Natural killer cell (primary cell): ENCODE measurements at regions not wholly inside any gene's neighbourhood (a gene's known extent, or its start where the extent isn't known, plus 50 kb on each side); places are given as distances from the start of the nearest gene placed in this dataset.
"Not testable (repeated sequence)": the region's sequence is repeated elsewhere in the genome, so short reads cannot be mapped to it uniquely, and the experiment has no call there.

Experiments used
- ATAC-seq, 3 donors: fragments of 150-1000 bp in 2 of 3; fragments of 200-7000 bp in 1 of 3; cut with Tn5 transposase; 1 replicate in 1 of 3; 2 replicates in 2 of 3; pipeline ENCODE4 v1.10.0; 2021; ENCODE audit warnings: mild to moderate bottlenecking in 2 of 3, moderate library complexity in 2 of 3
- DNase-seq, 2 donors: peaks; one replicate each; pipeline versions ENCODE4 v3.0.0 to v3.0.0-alpha.2; 2013 to 2021; ENCODE audit warnings: mixed read lengths in 1 of 2
- H3K27ac ChIP-seq: one replicate; pipeline ENCODE4 v1.5.1; 2013; ENCODE audit warnings: mild to moderate bottlenecking, low read length
- H3K27me3 ChIP-seq: one replicate; pipeline ENCODE4 v1.6.1; 2013; ENCODE audit warnings: low read length; ENCODE audit not compliant: control insufficient read depth, insufficient read depth
- H3K36me3 ChIP-seq: one replicate; pipeline ENCODE4 v1.6.1; 2013; ENCODE audit warnings: low read length; ENCODE audit not compliant: control insufficient read depth, insufficient read depth
- H3K4me1 ChIP-seq: one replicate; pipeline ENCODE4 v1.6.1; 2013; ENCODE audit warnings: low read length; ENCODE audit not compliant: control insufficient read depth, insufficient read depth
- H3K4me3 ChIP-seq: one replicate; pipeline ENCODE4 v1.5.1; 2013; ENCODE audit warnings: low read length
- H3K9me3 ChIP-seq: one replicate; pipeline ENCODE4 v1.6.1; 2013; ENCODE audit warnings: low read length; ENCODE audit not compliant: control insufficient read depth, insufficient read depth
- H3K27ac Mint-ChIP-seq, 2 donors: one replicate each; pipeline ENCODE4 v1.8.0; 2022; ENCODE audit warnings: mild to moderate bottlenecking in 2 of 2, mixed read lengths in 2 of 2, moderate library complexity in 1 of 2
- H3K27me3 Mint-ChIP-seq, 2 donors: one replicate each; pipeline ENCODE4 v1.8.0; 2022; ENCODE audit warnings: low read depth in 2 of 2, mixed read lengths in 2 of 2
- H3K36me3 Mint-ChIP-seq: one replicate; pipeline ENCODE4 v1.8.0; 2022; ENCODE audit warnings: mixed read lengths
- H3K4me1 Mint-ChIP-seq, 2 donors: one replicate each; pipeline ENCODE4 v1.8.0; 2022; ENCODE audit warnings: mixed read lengths in 2 of 2
- H3K4me3 Mint-ChIP-seq: one replicate; pipeline ENCODE4 v1.8.0; 2022; ENCODE audit warnings: mild to moderate bottlenecking, moderate library complexity, mixed read lengths
- H3K9me3 Mint-ChIP-seq, 2 donors: one replicate each; pipeline ENCODE4 v1.8.0; 2022; ENCODE audit warnings: mixed read lengths in 2 of 2
- CTCF ChIP-seq: fragments of 200-600 bp; IDR thresholded peaks from one replicate; pipeline ENCODE4 v1.8.0; 2022; ENCODE audit warnings: antibody characterized with exemption
- WGBS: methylation state at CpG from one replicate; pipeline ENCODE4 v1.1.7; 2013; ENCODE audit warnings: missing lambda C conversion rate; ENCODE audit not compliant: insufficient coverage; 5-methylcytosine and 5-hydroxymethylcytosine counted together
- intact Hi-C: fragments of 100-400 bp; cut with micrococcal nuclease; formaldehyde crosslinking; loops from one replicate; pipeline ENCODE4 v1.14.2; 2022

GRCh38 chr7:79610313-79610712 is 156.8 kb upstream of the MAGI2 start:
- Mint-ChIP-seq H3K36me3 (no peaks in the 10 kb centered on the region), H3K27ac (no peak overlapping the region), H3K4me3 (no peak overlapping the region), H3K4me1 (no peaks in the 10 kb centered on the region), H3K9me3 (peaks cover 7 to 8% of the 10 kb centered on the region in 2 donors), H3K27me3 (no peaks in the 10 kb centered on the region)
- Histone ChIP-seq H3K27me3 (no peaks in the 10 kb centered on the region), H3K36me3 (no peaks in the 10 kb centered on the region), H3K27ac (no peak overlapping the region), H3K9me3 (peaks cover 3% of the 10 kb centered on the region), H3K4me1 (no peaks in the 10 kb centered on the region), H3K4me3 (no peak overlapping the region)
- WGBS, result 60% methylated on average over 1 of the region's 1 CpG
- DNase-seq (no peak), ATAC-seq (no peak)
- no peak for TF ChIP-seq CTCF
- intact Hi-C loops, result no loop called here

DNA sequence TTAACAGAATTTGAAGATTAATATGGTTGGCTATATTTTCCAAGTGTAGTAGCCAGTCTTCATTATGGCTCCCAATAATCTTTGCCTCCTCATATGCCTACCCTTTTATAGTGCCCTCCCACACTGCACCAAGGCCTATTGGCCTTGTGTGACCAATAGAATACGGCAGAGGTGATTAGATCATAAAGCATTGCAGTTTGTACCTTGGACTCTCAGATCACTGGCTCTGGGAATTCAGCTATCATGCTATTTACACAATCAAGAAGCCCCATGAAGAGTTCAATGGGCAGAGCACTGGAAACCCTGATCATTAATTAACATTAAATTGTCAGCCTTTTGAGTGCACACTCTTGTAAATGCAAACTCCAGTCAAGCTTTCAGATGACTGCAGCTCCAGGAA is 154.5 kb upstream of the MAGI2 start:
- no peak overlapping the region for H3K4me3 Mint-ChIP-seq
- no peaks in the 10 kb centered on the region for H3K4me1 ChIP-seq
- no peak overlapping the region for H3K27ac Mint-ChIP-seq
- H3K36me3 Mint-ChIP-seq, result peaks cover 8% of the 10 kb centered on the region
- no peaks in the 10 kb centered on the region for H3K27me3 Mint-ChIP-seq
- 92% methylated on average over 1 of the region's 1 CpG for WGBS
- no peak overlapping the region for H3K27ac ChIP-seq
- DNase-seq (no peak), ATAC-seq (no peak)
- no peak for TF ChIP-seq CTCF
- no peak overlapping the region for H3K4me3 ChIP-seq
- H3K9me3 ChIP-seq, result peaks cover 3% of the 10 kb centered on the region
- no peaks in the 10 kb centered on the region for H3K4me1 Mint-ChIP-seq
- H3K36me3 ChIP-seq, result no peaks in the 10 kb centered on the region
- intact Hi-C loops, result no loop called here
- no peaks in the 10 kb centered on the region for H3K27me3 ChIP-seq
- H3K9me3 Mint-ChIP-seq, result peaks cover 8 to 14% of the 10 kb centered on the region in 2 donors

GRCh38 chr7:79604841-79605240 is 151.4 kb upstream of the MAGI2 start:
- intact Hi-C loops, result no loop called here
- TF ChIP-seq CTCF, result no peak

GRCh38 chr7:79598351-79598750 is 144.9 kb upstream of the MAGI2 start:
- Mint-ChIP-seq H3K9me3 (peaks cover 9 to 13% of the 10 kb centered on the region in 2 donors), H3K27me3 (no peaks in the 10 kb centered on the region), H3K27ac (no peak overlapping the region), H3K4me1 (no peaks in the 10 kb centered on the region), H3K4me3 (no peak overlapping the region), H3K36me3 (peaks cover 13% of the 10 kb centered on the region)
- no peaks in the 10 kb centered on the region for H3K4me1 ChIP-seq
- H3K27me3 ChIP-seq, result no peaks in the 10 kb centered on the region
- DNase-seq (no peak), ATAC-seq (no peak)
- intact Hi-C loops, result no loop called here
- H3K4me3 ChIP-seq, result no peak overlapping the region
- H3K9me3 ChIP-seq, result peaks cover 2% of the 10 kb centered on the region
- no peaks in the 10 kb centered on the region for H3K36me3 ChIP-seq
- no peak for TF ChIP-seq CTCF
- WGBS, result 29% methylated on average over 1 of the region's 3 CpGs
- no peak overlapping the region for H3K27ac ChIP-seq

More at GRCh38 chr7:79604841-79605240, 151.4 kb upstream of the MAGI2 start:
- 98% methylated on average over 4 of the region's 4 CpGs for WGBS
- H3K4me3 ChIP-seq, result no peak overlapping the region
- DNase-seq (no peak), ATAC-seq (no peak)
- H3K36me3 ChIP-seq, result no peaks in the 10 kb centered on the region
- H3K4me1 ChIP-seq, result no peaks in the 10 kb centered on the region
- Mint-ChIP-seq H3K9me3 (peaks cover 8 to 18% of the 10 kb centered on the region in 2 donors), H3K4me1 (no peaks in the 10 kb centered on the region), H3K36me3 (peaks cover 16% of the 10 kb centered on the region), H3K27ac (no peak overlapping the region), H3K27me3 (no peaks in the 10 kb centered on the region), H3K4me3 (no peak overlapping the region)
- H3K27ac ChIP-seq, result no peak overlapping the region
- H3K9me3 ChIP-seq, result peaks cover 2% of the 10 kb centered on the region
- no peaks in the 10 kb centered on the region for H3K27me3 ChIP-seq

GRCh38 chr7:79594671-79595070 is 141.2 kb upstream of the MAGI2 start:
- H3K4me3 ChIP-seq, H3K27ac Mint-ChIP-seq, ATAC-seq, H3K27me3 Mint-ChIP-seq, H3K4me1 Mint-ChIP-seq, intact Hi-C loops, H3K27me3 ChIP-seq, H3K36me3 ChIP-seq, H3K27ac ChIP-seq, H3K4me1 ChIP-seq, H3K36me3 Mint-ChIP-seq, DNase-seq, H3K4me3 Mint-ChIP-seq, H3K9me3 ChIP-seq: not testable (repeated sequence)
- H3K9me3 Mint-ChIP-seq, result peaks cover 11 to 13% of the 10 kb centered on the region in 2 donors
- WGBS, result 22% methylated on average over 2 of the region's 5 CpGs
